GM23248 (cell line): ENCODE measurements at regions not wholly inside any gene's neighbourhood (a gene's known extent, or its start where the extent isn't known, plus 50 kb on each side); places are given as distances from the start of the nearest gene placed in this dataset.

Source experiments
- DNase-seq: peaks from one replicate; pipeline ENCODE4 v3.0.0-alpha.2; 2015
- H2AFZ ChIP-seq: fragments of 200-600 bp; sonication (generic); 2 replicates; pipeline ENCODE4 v1.6.1; 2016; ENCODE audit warnings: antibody characterized with exemption
- H3F3A ChIP-seq: fragments of 200-600 bp; sonication (generic); 2 replicates; pipeline ENCODE4 v1.6.1; 2016; ENCODE audit warnings: mild to moderate bottlenecking, antibody characterized with exemption, mixed run types; ENCODE audit not compliant: insufficient read depth
- H3K27ac ChIP-seq: fragments of 200-600 bp; sonication (generic); 2 replicates; pipeline ENCODE4 v1.5.1; 2016; ENCODE audit warnings: mild to moderate bottlenecking
- H3K27me3 ChIP-seq: fragments of 200-600 bp; sonication (generic); replicated peaks from 2 replicates; pipeline ENCODE4 v1.6.1; 2016; ENCODE audit warnings: mild to moderate bottlenecking; ENCODE audit not compliant: insufficient read depth
- H3K36me3 ChIP-seq: fragments of 200-600 bp; sonication (generic); 2 replicates; pipeline ENCODE4 v1.6.1; 2016; ENCODE audit warnings: low read depth, mild to moderate bottlenecking
- H3K4me1 ChIP-seq: fragments of 200-600 bp; sonication (generic); 2 replicates; pipeline ENCODE4 v1.6.1; 2016; ENCODE audit warnings: mild to moderate bottlenecking; ENCODE audit not compliant: insufficient read depth
- H3K4me2 ChIP-seq: fragments of 200-600 bp; sonication (generic); one replicate; pipeline ENCODE4 v1.6.1; 2016; ENCODE audit warnings: mild to moderate bottlenecking; ENCODE audit not compliant: unreplicated experiment
- H3K4me3 ChIP-seq: fragments of 200-600 bp; sonication (generic); 2 replicates; pipeline ENCODE4 v1.5.1; 2016; ENCODE audit warnings: mild to moderate bottlenecking
- H3K79me2 ChIP-seq: fragments of 200-600 bp; sonication (generic); 2 replicates; pipeline ENCODE4 v1.6.1; 2016; ENCODE audit warnings: mild to moderate bottlenecking; ENCODE audit not compliant: insufficient read depth
- H3K9ac ChIP-seq: fragments of 200-600 bp; sonication (generic); 2 replicates; pipeline ENCODE4 v1.6.1; 2016; ENCODE audit warnings: mild to moderate bottlenecking
- H3K9me2 ChIP-seq: fragments of 200-600 bp; sonication (generic); 2 replicates; pipeline ENCODE4 v1.6.1; 2016; ENCODE audit warnings: mixed run types, mild to moderate bottlenecking, moderate library complexity; ENCODE audit not compliant: insufficient read depth
- H3K9me3 ChIP-seq: fragments of 200-600 bp; sonication (generic); one replicate; pipeline ENCODE4 v1.6.1; 2017; ENCODE audit warnings: low read depth
- H4K20me1 ChIP-seq: fragments of 200-600 bp; sonication (generic); 2 replicates; pipeline ENCODE4 v1.6.0; 2016; ENCODE audit not compliant: insufficient read depth
- EZH2 ChIP-seq: fragments of 200-600 bp; sonication (generic); IDR thresholded peaks from 2 replicates; pipeline ENCODE4 v1.6.1; 2018; ENCODE audit warnings: antibody characterized with exemption, mild to moderate bottlenecking; ENCODE audit not compliant: insufficient read depth, poor library complexity, severe bottlenecking
- EZH2phosphoT487 ChIP-seq: fragments of 200-600 bp; sonication (generic); IDR thresholded peaks from 2 replicates; pipeline ENCODE4 v1.6.1; 2018; ENCODE audit warnings: antibody characterized with exemption, moderate library complexity, mild to moderate bottlenecking, low read depth; ENCODE audit not compliant: insufficient read depth
- WGBS, 2 experiments: methylation state at CpG; one replicate each; pipeline ENCODE4 v1.1.6; 2015 to 2017; ENCODE audit warnings: low lambda C conversion rate in 2 of 2, low coverage in 1 of 2; ENCODE audit errors: missing lambda C conversion rate in 2 of 2; 5-methylcytosine and 5-hydroxymethylcytosine counted together
- in situ Hi-C: fragments of 300-500 bp; cut with MboI; formaldehyde crosslinking; loops from 2 replicates; pipeline ENCODE4 v1.15.0; 2020

DNA sequence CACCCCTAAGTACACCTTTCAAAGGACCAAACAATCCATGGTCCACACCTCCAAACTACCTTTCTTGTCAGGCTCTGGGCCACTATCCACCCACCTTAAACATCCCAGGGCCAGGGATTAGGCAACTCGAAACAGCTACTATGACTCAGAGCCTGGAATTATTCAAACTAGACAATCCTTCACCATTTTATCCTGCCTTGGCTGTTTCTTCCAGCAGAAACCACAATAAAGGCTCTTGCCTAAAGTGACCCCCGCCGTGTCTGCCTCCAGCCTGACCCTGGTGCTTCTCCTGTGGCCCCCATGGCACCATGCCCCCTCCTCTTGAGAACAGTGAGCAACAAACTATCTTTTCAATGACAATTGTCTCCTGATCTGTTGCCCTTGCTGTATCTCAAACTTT, 195.5 kb downstream of the EPM2A start:
- 38 to 65% methylated on average over 3 of the region's 3 CpGs for WGBS, 2 experiments
- Histone ChIP-seq H3K27me3 (no peaks in the 10 kb centered on the region), H3K4me1 (peaks cover 4% of the 10 kb centered on the region; the same call in 1 of the 2 replicates), H3K9me2 (no peaks in the 10 kb centered on the region), H3K79me2 (no peaks in the 10 kb centered on the region), H3K27ac (no peak overlapping the region), H3K4me3 (no peak overlapping the region), H3F3A (no peaks in the 10 kb centered on the region), H3K9ac (no peak overlapping the region), H4K20me1 (no peaks in the 10 kb centered on the region), H3K4me2 (no peak overlapping the region), H3K9me3 (no peaks in the 10 kb centered on the region), H2AFZ (no peak overlapping the region), H3K36me3 (no peaks in the 10 kb centered on the region)
- TF ChIP-seq EZH2phosphoT487, result no peak
- no peak for TF ChIP-seq EZH2
- DNase-seq, result peak; percentile 58
- in situ Hi-C loops, result no loop called here

DNA sequence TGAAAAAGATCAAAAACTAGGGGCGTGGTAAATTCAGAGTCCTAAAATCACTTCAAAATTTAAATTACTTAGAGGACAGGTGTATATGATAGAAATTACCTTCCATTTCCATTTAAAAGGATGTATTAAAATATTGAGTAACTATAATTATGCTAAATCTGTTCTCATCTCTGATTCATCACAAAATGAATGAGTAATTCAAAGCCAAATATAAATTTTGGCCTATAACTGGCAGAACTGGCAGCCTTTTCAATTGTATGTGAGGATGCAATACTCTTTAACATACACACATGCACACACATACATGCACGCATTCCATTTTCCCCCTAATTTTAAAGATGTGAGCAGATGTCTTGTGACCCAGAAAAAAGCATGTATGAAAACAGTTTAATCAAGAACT, 194.6 kb downstream of the EPM2A start:
- no peak for TF ChIP-seq EZH2
- TF ChIP-seq EZH2phosphoT487, result no peak
- Histone ChIP-seq H3K4me3 (no peak overlapping the region), H3K36me3 (no peaks in the 10 kb centered on the region), H3F3A (no peaks in the 10 kb centered on the region), H3K27me3 (no peaks in the 10 kb centered on the region), H3K27ac (no peak overlapping the region), H3K4me1 (peaks cover 4% of the 10 kb centered on the region; the same call in 1 of the 2 replicates), H3K79me2 (no peaks in the 10 kb centered on the region), H3K4me2 (no peak overlapping the region), H4K20me1 (no peaks in the 10 kb centered on the region), H3K9ac (no peak overlapping the region), H3K9me3 (no peaks in the 10 kb centered on the region), H2AFZ (no peak overlapping the region), H3K9me2 (no peaks in the 10 kb centered on the region)
- in situ Hi-C loops, result no loop called here
- DNase-seq, result peak; percentile 18
- WGBS, 2 experiments, result 69 to 79% methylated on average over 2 of the region's 2 CpGs

DNA sequence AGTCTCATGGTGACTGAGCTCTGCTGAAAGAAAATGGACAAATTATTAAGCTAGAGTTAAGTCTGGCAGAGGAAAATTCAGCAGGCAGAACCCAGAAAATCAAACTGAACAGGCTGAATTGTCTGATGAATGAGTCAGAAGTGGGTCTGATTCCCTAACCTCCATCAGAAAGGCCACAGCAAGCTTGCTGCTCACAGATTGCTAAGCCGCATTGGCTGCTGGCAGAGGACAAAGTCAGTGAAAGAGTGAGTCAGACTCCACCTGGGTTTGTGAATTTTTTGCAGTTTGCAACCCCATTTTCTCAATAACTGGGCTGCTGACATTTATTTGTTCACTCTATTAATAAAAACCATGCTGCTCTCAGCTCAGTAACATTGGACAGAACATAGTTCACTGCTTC, 191.3 kb downstream of the EPM2A start:
- TF ChIP-seq EZH2 (no peak), EZH2phosphoT487 (no peak)
- Histone ChIP-seq H3K4me3 (no peak overlapping the region), H3K27me3 (no peaks in the 10 kb centered on the region), H3K36me3 (no peaks in the 10 kb centered on the region), H4K20me1 (no peaks in the 10 kb centered on the region), H3F3A (no peaks in the 10 kb centered on the region), H3K4me2 (no peak overlapping the region), H3K4me1 (peaks cover 13% of the 10 kb centered on the region; the same call in 1 of the 2 replicates), H3K9ac (no peak overlapping the region), H3K79me2 (no peaks in the 10 kb centered on the region), H3K9me2 (no peaks in the 10 kb centered on the region), H3K9me3 (no peaks in the 10 kb centered on the region), H2AFZ (no peak overlapping the region), H3K27ac (no peak overlapping the region)
- DNase-seq, result peak; percentile 74
- in situ Hi-C loops, result no loop called here
- 20 to 22% methylated on average over 1 of the region's 1 CpG for WGBS, 2 experiments

DNA sequence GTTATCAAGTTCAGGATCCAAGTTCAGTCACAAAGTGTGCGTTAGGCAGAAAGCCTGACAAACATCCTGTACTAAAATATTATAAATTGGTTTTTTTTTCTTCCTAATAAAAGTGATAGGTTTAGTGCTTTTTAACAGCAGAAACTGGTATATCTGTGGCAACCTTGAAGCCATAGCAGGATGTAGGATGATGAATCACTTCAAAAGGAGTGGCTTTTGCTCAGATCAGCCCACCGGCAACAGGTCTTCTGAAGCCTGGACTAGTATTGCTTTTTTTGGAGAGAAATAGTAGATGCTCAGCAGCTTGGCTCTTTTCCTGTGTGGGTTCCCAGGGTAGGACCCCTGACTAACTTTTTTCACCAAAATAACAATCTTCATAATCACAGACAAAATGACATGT, 190.8 kb downstream of the EPM2A start:
- DNase-seq, result peak; percentile 10
- no peaks in the 10 kb centered on the region for H3K36me3 ChIP-seq
- no peak overlapping the region for H3K4me3 ChIP-seq
- H3K9me2 ChIP-seq, result no peaks in the 10 kb centered on the region
- no peak for TF ChIP-seq EZH2
- TF ChIP-seq EZH2phosphoT487, result no peak
- no peak overlapping the region for H2AFZ ChIP-seq
- H3K9ac ChIP-seq, result no peak overlapping the region
- no peaks in the 10 kb centered on the region for H3K79me2 ChIP-seq
- WGBS, 2 experiments, result 33 to 40% methylated on average over 2 of the region's 2 CpGs
- H3K4me2 ChIP-seq, result no peak overlapping the region
- H3K4me1 ChIP-seq, result peaks cover 13% of the 10 kb centered on the region; the same call in 1 of the 2 replicates
- no peaks in the 10 kb centered on the region for H3K27me3 ChIP-seq
- in situ Hi-C loops, result no loop called here
- H3F3A ChIP-seq, result no peaks in the 10 kb centered on the region
- H4K20me1 ChIP-seq, result no peaks in the 10 kb centered on the region
- no peak overlapping the region for H3K27ac ChIP-seq
- no peaks in the 10 kb centered on the region for H3K9me3 ChIP-seq

DNA sequence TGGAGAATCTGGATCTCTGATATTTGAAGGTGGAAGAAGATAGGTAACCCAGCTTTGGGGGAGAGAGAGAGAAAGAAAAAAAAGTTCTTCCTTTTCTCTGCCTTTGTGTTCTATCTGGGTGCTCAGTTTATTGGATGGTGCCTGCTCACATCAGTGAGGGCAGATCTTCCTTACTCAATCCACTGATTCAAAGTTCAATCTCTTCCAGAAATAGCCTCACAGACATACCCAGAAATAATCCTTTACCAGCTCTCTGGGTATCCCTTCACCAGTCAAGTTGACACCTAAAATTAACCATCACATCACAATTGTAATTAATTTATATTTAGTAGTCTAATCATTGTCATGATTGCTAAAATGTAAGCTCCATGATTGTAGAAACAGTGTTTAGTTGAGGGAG, 189.1 kb downstream of the EPM2A start:
- Histone ChIP-seq H3K79me2 (no peaks in the 10 kb centered on the region), H3K27ac (no peak overlapping the region), H4K20me1 (no peaks in the 10 kb centered on the region), H3K4me2 (no peak overlapping the region), H2AFZ (no peak overlapping the region), H3K27me3 (no peaks in the 10 kb centered on the region), H3K4me1 (peaks cover 16% of the 10 kb centered on the region), H3K36me3 (no peaks in the 10 kb centered on the region), H3K4me3 (no peak overlapping the region), H3K9me2 (no peaks in the 10 kb centered on the region), H3K9ac (no peak overlapping the region), H3F3A (no peaks in the 10 kb centered on the region), H3K9me3 (no peaks in the 10 kb centered on the region)
- TF ChIP-seq EZH2 (no peak), EZH2phosphoT487 (no peak)
- no peak for DNase-seq
- in situ Hi-C loops, result no loop called here
